AG04450 (cell line): ENCODE measurements at regions not wholly inside any gene's neighbourhood (a gene's known extent, or its start where the extent isn't known, plus 50 kb on each side); places are given as distances from the start of the nearest gene placed in this dataset.

Source experiments
- CTCF ChIA-PET: fragments of 300-600, 350-600 bp; formaldehyde crosslinking; extraction: SDS; loops from one replicate; lab custom pipeline; 2022; ENCODE audit warnings: antibody characterized with exemption, inconsistent platforms; lab: Charles Lee
- POLR2A ChIA-PET: fragments of 350-600 bp; formaldehyde crosslinking; extraction: SDS; loops from one replicate; lab custom pipeline; 2021; ENCODE audit warnings: antibody characterized with exemption, inconsistent platforms; lab: Yijun Ruan, JAX
- DNase-seq: peaks from one replicate; pipeline ENCODE4 v3.0.0-alpha.2; 2011; ENCODE audit warnings: low read depth, low spot score
- H3K27ac ChIP-seq: one replicate; pipeline ENCODE4 v1.5.1; 2012; ENCODE audit warnings: low read depth, low read length, control low read depth
- H3K27me3 ChIP-seq: one replicate; pipeline ENCODE4 v1.6.0; 2012; ENCODE audit warnings: low read length; ENCODE audit not compliant: control insufficient read depth, insufficient read depth
- H3K4me3 ChIP-seq: 2 replicates; pipeline ENCODE4 v1.5.1; 2011; ENCODE audit warnings: mild to moderate bottlenecking, low read depth, low read length, control low read depth
- H3K9me3 ChIP-seq: 2 replicates; pipeline ENCODE4 v1.5.1; 2012; ENCODE audit warnings: low read length; ENCODE audit not compliant: control insufficient read depth, insufficient read depth
- CTCF ChIP-seq: IDR thresholded peaks from 2 replicates; pipeline ENCODE4 v1.5.1; 2011; ENCODE audit warnings: low read depth, low read length, control low read depth, inconsistent platforms

- no peaks in the 10 kb centered on the region for H3K9me3 ChIP-seq
- H3K27ac ChIP-seq, result no peak overlapping the region
- peaks cover 10% of the 10 kb centered on the region for H3K27me3 ChIP-seq
- DNase-seq, result no peak
- no peak for TF ChIP-seq CTCF
- POLR2A ChIA-PET, result no interaction called here
- CTCF ChIA-PET, result no interaction called here
- H3K4me3 ChIP-seq, result no peak overlapping the region
Measured at GRCh38 chr17:13197586-13197985, 179.8 kb upstream of the ELAC2 start.

- no peak overlapping the region for H3K4me3 ChIP-seq
- DNase-seq, result no peak
- POLR2A ChIA-PET, result no interaction called here
- CTCF ChIA-PET, result no interaction called here
- H3K27ac ChIP-seq, result no peak overlapping the region
- no peaks in the 10 kb centered on the region for H3K9me3 ChIP-seq
- TF ChIP-seq CTCF, result no peak
- peaks cover 8% of the 10 kb centered on the region for H3K27me3 ChIP-seq
Measured at GRCh38 chr17:13194887-13195286, 177.1 kb upstream of the ELAC2 start.

- Histone ChIP-seq H3K9me3 (no peaks in the 10 kb centered on the region), H3K4me3 (no peak overlapping the region), H3K27ac (no peak overlapping the region), H3K27me3 (no peaks in the 10 kb centered on the region)
- TF ChIP-seq CTCF, result no peak
- ChIA-PET CTCF (no interaction called here), POLR2A (no interaction called here)
- no peak for DNase-seq
Measured at GRCh38 chr17:13182854-13183253, 165.0 kb upstream of the ELAC2 start.

- ChIA-PET POLR2A (no interaction called here), CTCF (interaction anchor here (1.5 kb wide), 1 partner anchor 68 kb away, joined by 4 read pairs; no protein-coding TSS in a partner anchor)
- no peak for DNase-seq
- H3K27ac ChIP-seq, result no peak overlapping the region
- no peaks in the 10 kb centered on the region for H3K9me3 ChIP-seq
- no peak for TF ChIP-seq CTCF
- H3K27me3 ChIP-seq, result no peaks in the 10 kb centered on the region
- no peak overlapping the region for H3K4me3 ChIP-seq
Measured at GRCh38 chr17:13182450-13182849, 164.6 kb upstream of the ELAC2 start.

- Histone ChIP-seq H3K27me3 (no peaks in the 10 kb centered on the region), H3K27ac (no peak overlapping the region), H3K4me3 (no peak overlapping the region), H3K9me3 (no peaks in the 10 kb centered on the region)
- CTCF ChIA-PET, result interaction anchor here (1.5 kb wide), 1 partner anchor 67 kb away, joined by 4 read pairs; no protein-coding TSS in a partner anchor
- POLR2A ChIA-PET, result no interaction called here
- TF ChIP-seq CTCF, result no peak
- no peak for DNase-seq
Measured at GRCh38 chr17:13181683-13182082, 163.9 kb upstream of the ELAC2 start.
